MM.1S (cell line): ENCODE measurements at regions not wholly inside any gene's neighbourhood (a gene's known extent, or its start where the extent isn't known, plus 50 kb on each side); places are given as distances from the start of the nearest gene placed in this dataset.
A peak's percentile ranks its signal among the peaks of the same experiment; 100 is the strongest.

Experiments used
- DNase-seq: peaks from one replicate; pipeline ENCODE4 v3.0.0-alpha.2; 2015
- H2AFZ ChIP-seq: fragments of 300-600 bp; sonication (generic); 2 replicates; pipeline ENCODE4 v1.6.0; 2016; ENCODE audit warnings: antibody characterized with exemption, low read length
- H3F3A ChIP-seq: fragments of 300-600 bp; sonication (generic); 2 replicates; pipeline ENCODE4 v1.6.1; 2016; ENCODE audit warnings: mild to moderate bottlenecking, antibody characterized with exemption, low read length, moderate library complexity, mixed read lengths; ENCODE audit not compliant: insufficient read depth
- H3K27ac ChIP-seq: fragments of 300-600 bp; sonication (generic); 2 replicates; pipeline ENCODE4 v1.5.1; 2016; ENCODE audit warnings: mild to moderate bottlenecking, low read length
- H3K27me3 ChIP-seq: fragments of 300-600 bp; sonication (generic); replicated peaks from 2 replicates; pipeline ENCODE4 v1.6.0; 2016; ENCODE audit warnings: low read length; ENCODE audit not compliant: insufficient read depth
- H3K36me3 ChIP-seq: fragments of 300-600 bp; sonication (generic); replicated peaks from 2 replicates; pipeline ENCODE4 v1.6.1; 2016; ENCODE audit warnings: mild to moderate bottlenecking, low read length, mixed read lengths; ENCODE audit not compliant: insufficient read depth
- H3K4me1 ChIP-seq: fragments of 300-600 bp; sonication (generic); 2 replicates; pipeline ENCODE4 v1.6.1; 2016; ENCODE audit warnings: low read length, mixed read lengths
- H3K4me2 ChIP-seq: fragments of 300-600 bp; sonication (generic); 2 replicates; pipeline ENCODE4 v1.6.0; 2016; ENCODE audit warnings: low read depth, low read length
- H3K4me3 ChIP-seq: fragments of 300-600 bp; sonication (generic); 2 replicates; pipeline ENCODE4 v1.5.1; 2016; ENCODE audit warnings: low read length, mixed read lengths
- H3K79me2 ChIP-seq: fragments of 300-600 bp; sonication (generic); 2 replicates; pipeline ENCODE4 v1.6.1; 2016; ENCODE audit warnings: mixed run types, low read length, mixed read lengths
- H3K9ac ChIP-seq: fragments of 300-600 bp; sonication (generic); 2 replicates; pipeline ENCODE4 v1.6.1; 2016; ENCODE audit warnings: low read length, mixed read lengths
- H3K9me2 ChIP-seq: fragments of 300-600 bp; sonication (generic); replicated peaks from 2 replicates; pipeline ENCODE4 v1.6.1; 2016; ENCODE audit warnings: mild to moderate bottlenecking, low read length, mixed read lengths; ENCODE audit not compliant: insufficient read depth
- H3K9me3 ChIP-seq: fragments of 300-600 bp; sonication (generic); replicated peaks from 2 replicates; pipeline ENCODE4 v1.6.1; 2016; ENCODE audit warnings: mild to moderate bottlenecking, low read length, mixed read lengths; ENCODE audit not compliant: insufficient read depth
- H4K20me1 ChIP-seq: fragments of 300-600 bp; sonication (generic); 2 replicates; pipeline ENCODE4 v1.6.1; 2016; ENCODE audit warnings: mild to moderate bottlenecking, low read length, moderate library complexity, mixed read lengths; ENCODE audit not compliant: insufficient read depth
- CTCF ChIP-seq: fragments of 300-600 bp; sonication (generic); IDR thresholded peaks from 2 replicates; pipeline ENCODE4 v1.5.1; 2016; ENCODE audit warnings: antibody characterized with exemption, low read length, mixed read lengths
- EZH2 ChIP-seq: fragments of 300-600 bp; sonication (generic); optimal IDR thresholded peaks from 2 replicates; pipeline ENCODE3; 2017; ENCODE audit warnings: low read depth, mild to moderate bottlenecking, antibody characterized with exemption, low read length, mixed read lengths
- EZH2phosphoT487 ChIP-seq: fragments of 300-600 bp; sonication (generic); IDR thresholded peaks from 2 replicates; pipeline ENCODE4 v1.6.1; 2018; ENCODE audit warnings: antibody characterized with exemption, low read length

GRCh38 chr12:41959271-41959670, 185.4 kb downstream of the GXYLT1 start:
- no peaks in the 10 kb centered on the region for H3K79me2 ChIP-seq
- TF ChIP-seq EZH2 (no peak), EZH2phosphoT487 (no peak), CTCF (no peak)
- H3K27ac ChIP-seq: no peak overlapping the region
- no peak overlapping the region for H3K9ac ChIP-seq
- no peaks in the 10 kb centered on the region for H3F3A ChIP-seq
- H4K20me1 ChIP-seq: no peaks in the 10 kb centered on the region
- no peak overlapping the region for H3K4me2 ChIP-seq
- DNase-seq: no peak
- no peak overlapping the region for H3K4me3 ChIP-seq
- H3K4me1 ChIP-seq: no peaks in the 10 kb centered on the region
- H2AFZ ChIP-seq: no peak overlapping the region
- no peaks in the 10 kb centered on the region for H3K36me3 ChIP-seq
- no peaks in the 10 kb centered on the region for H3K27me3 ChIP-seq
- no peaks in the 10 kb centered on the region for H3K9me3 ChIP-seq
- H3K9me2 ChIP-seq: no peaks in the 10 kb centered on the region

GRCh38 chr12:41956353-41956752, 188.3 kb downstream of the GXYLT1 start:
- no peaks in the 10 kb centered on the region for H3K9me3 ChIP-seq
- H3K36me3 ChIP-seq: no peaks in the 10 kb centered on the region
- H3K9me2 ChIP-seq: no peaks in the 10 kb centered on the region
- no peaks in the 10 kb centered on the region for H3K4me1 ChIP-seq
- no peaks in the 10 kb centered on the region for H4K20me1 ChIP-seq
- no peak overlapping the region for H3K27ac ChIP-seq
- no peak overlapping the region for H3K9ac ChIP-seq
- H3F3A ChIP-seq: no peaks in the 10 kb centered on the region
- no peaks in the 10 kb centered on the region for H3K79me2 ChIP-seq
- no peak overlapping the region for H2AFZ ChIP-seq
- H3K4me2 ChIP-seq: no peak overlapping the region
- H3K27me3 ChIP-seq: no peaks in the 10 kb centered on the region
- TF ChIP-seq EZH2 (no peak), EZH2phosphoT487 (no peak), CTCF (no peak)
- H3K4me3 ChIP-seq: no peak overlapping the region
- no peak for DNase-seq

- Histone ChIP-seq H3K27ac (peak overlapping the region; percentile 4; the same call in 1 of the 2 replicates), H4K20me1 (no peaks in the 10 kb centered on the region), H3K36me3 (no peaks in the 10 kb centered on the region), H3K27me3 (no peaks in the 10 kb centered on the region), H3K9me3 (no peaks in the 10 kb centered on the region), H3K4me1 (peaks cover 11% of the 10 kb centered on the region), H3K4me3 (no peak overlapping the region), H2AFZ (no peak overlapping the region), H3K79me2 (no peaks in the 10 kb centered on the region), H3F3A (no peaks in the 10 kb centered on the region), H3K9ac (no peak overlapping the region), H3K4me2 (no peak overlapping the region; the same call in 1 of the 2 replicates), H3K9me2 (no peaks in the 10 kb centered on the region)
- TF ChIP-seq EZH2phosphoT487 (no peak), EZH2 (no peak), CTCF (no peak)
- DNase-seq: peak; percentile 44
These were observed 194.2 kb downstream of the GXYLT1 start for GRCh38 chr12:41950455-41950854.
